Mesodermal cell (in vitro differentiated cells): ENCODE measurements at regions not wholly inside any gene's neighbourhood (a gene's known extent, or its start where the extent isn't known, plus 50 kb on each side); places are given as distances from the start of the nearest gene placed in this dataset.

Experiments
- H3K27ac ChIP-seq: 2 replicates; pipeline ENCODE4 v1.7.0; 2013; ENCODE audit warnings: mild to moderate bottlenecking, low read depth, low read length, moderate library complexity; ENCODE audit not compliant: severe bottlenecking
- H3K36me3 ChIP-seq: 2 replicates; pipeline ENCODE4 v1.7.1; 2013; ENCODE audit warnings: mild to moderate bottlenecking, low read length, moderate library complexity; ENCODE audit not compliant: control insufficient read depth, insufficient read depth
- H3K4me1 ChIP-seq: one replicate; pipeline ENCODE4 v1.7.1; 2013; ENCODE audit warnings: mild to moderate bottlenecking, low read length; ENCODE audit not compliant: insufficient read depth, control insufficient read depth, poor library complexity, severe bottlenecking
- H3K4me3 ChIP-seq: 2 replicates; pipeline ENCODE4 v1.7.0; 2013; ENCODE audit warnings: low read length, control low read depth, mild to moderate bottlenecking; ENCODE audit not compliant: insufficient read depth, poor library complexity, severe bottlenecking; ENCODE audit errors: extremely low read depth
- H3K9me3 ChIP-seq: 2 replicates; pipeline ENCODE4 v1.7.1; 2013; ENCODE audit warnings: mild to moderate bottlenecking, low read length, moderate library complexity; ENCODE audit not compliant: control insufficient read depth
- WGBS, 2 experiments: methylation state at CpG; one replicate each; pipeline ENCODE4 v1.1.5; 2013; ENCODE audit warnings: missing lambda C conversion rate in 2 of 2; ENCODE audit not compliant: insufficient coverage in 2 of 2; 5-methylcytosine and 5-hydroxymethylcytosine counted together

DNA sequence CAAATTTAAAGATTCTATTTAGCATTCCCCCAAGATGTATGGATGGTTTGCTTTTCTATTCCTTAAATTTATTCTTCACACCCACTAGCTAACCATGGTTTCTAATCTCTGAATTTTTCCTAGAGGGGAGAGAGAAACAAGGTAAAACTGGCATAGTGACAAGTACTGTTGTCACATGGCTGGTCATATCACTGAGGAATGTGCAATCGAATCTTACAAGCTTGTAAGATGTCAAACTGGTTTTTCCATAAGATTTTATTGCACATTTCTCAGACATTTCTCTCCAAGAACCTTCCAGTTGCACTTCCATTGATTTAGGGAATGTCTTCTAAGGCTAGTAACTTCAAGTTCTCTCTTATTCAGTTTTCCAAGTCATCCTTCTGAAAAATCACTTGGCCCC, 89.8 kb downstream of the MBL2 start:
- Histone ChIP-seq H3K36me3 (no peaks in the 10 kb centered on the region), H3K4me1 (no peaks in the 10 kb centered on the region), H3K4me3 (no peak overlapping the region), H3K27ac (no peak overlapping the region), H3K9me3 (no peaks in the 10 kb centered on the region)
- WGBS, 2 experiments = 100% methylated on average over 1 of the region's 1 CpG; no CpG with 5 or more reads in 1 of the 2 experiments

DNA sequence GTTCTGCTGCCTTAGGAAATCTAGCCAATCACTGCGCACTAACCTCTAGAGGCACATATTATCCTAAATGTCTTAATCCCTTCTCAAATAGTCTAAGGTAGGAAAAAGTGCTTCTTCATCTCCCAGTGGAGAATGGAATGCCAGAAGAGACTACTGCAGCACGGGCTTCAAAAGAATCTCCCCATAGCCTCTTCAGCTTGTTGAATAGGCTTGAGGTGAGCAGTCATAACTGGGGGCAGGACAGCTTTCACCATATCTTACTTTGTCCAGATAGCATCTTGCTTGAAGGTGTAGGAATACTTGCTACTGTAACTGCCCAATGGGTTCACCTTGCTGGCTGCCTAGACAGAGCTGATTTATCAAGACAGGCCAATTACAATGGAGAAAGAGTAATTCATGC, 88.8 kb downstream of the MBL2 start:
- H3K4me1 ChIP-seq = no peaks in the 10 kb centered on the region
- 100% methylated on average over 1 of the region's 2 CpGs; no CpG with 5 or more reads in 1 of the 2 experiments for WGBS, 2 experiments
- H3K4me3 ChIP-seq = no peak overlapping the region
- H3K36me3 ChIP-seq = no peaks in the 10 kb centered on the region
- H3K27ac ChIP-seq = no peak overlapping the region
- no peaks in the 10 kb centered on the region for H3K9me3 ChIP-seq

DNA sequence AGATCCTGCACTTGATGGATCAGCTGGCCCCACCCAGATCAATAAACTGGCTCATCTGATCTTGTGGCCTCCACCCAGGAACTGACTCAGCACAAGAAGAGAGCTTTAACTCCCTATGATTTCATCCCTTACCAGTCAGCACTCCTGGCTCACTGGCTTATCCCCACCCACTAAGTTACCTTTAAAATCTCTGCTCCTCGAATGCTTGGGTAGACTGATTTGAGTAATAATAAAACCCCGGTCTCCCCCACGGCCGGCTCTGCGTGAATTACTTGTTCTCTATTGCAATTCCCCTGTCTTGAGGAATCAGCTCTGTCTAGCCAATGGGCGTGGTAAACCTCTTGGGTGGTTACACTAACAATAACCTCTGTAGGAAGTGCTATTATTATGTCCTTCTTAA, 83.7 kb downstream of the MBL2 start:
- Histone ChIP-seq H3K4me1 (no peaks in the 10 kb centered on the region), H3K36me3 (no peaks in the 10 kb centered on the region), H3K9me3 (no peaks in the 10 kb centered on the region), H3K4me3 (no peak overlapping the region), H3K27ac (no peak overlapping the region)
- WGBS, 2 experiments = 90 to 96% methylated on average over 4 to 5 of the region's 6 CpGs

DNA sequence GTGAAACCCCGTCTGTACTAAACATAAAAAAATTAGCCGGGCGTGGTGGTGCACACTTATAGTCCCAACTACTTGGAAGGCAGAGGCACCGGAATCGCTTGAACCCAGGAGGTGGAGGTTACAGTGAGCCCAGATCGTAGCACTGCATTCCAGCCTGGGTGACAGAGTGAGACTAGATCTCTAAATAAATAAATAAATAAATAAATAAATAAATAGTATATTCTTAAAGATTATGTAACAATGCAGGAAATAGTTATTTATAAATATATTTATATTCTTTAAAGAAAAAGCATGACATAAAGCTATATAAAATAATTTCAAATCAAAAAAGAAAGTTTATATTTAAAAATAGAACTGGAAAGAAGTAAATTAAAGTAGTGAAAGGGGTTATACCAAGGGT, 76.4 kb downstream of the MBL2 start:
- no peak overlapping the region for H3K27ac ChIP-seq
- no peak overlapping the region for H3K4me3 ChIP-seq
- no peaks in the 10 kb centered on the region for H3K4me1 ChIP-seq
- H3K9me3 ChIP-seq = no peaks in the 10 kb centered on the region
- WGBS, 2 experiments = 95 to 100% methylated on average over 3 to 5 of the region's 6 CpGs
- no peaks in the 10 kb centered on the region for H3K36me3 ChIP-seq

DNA sequence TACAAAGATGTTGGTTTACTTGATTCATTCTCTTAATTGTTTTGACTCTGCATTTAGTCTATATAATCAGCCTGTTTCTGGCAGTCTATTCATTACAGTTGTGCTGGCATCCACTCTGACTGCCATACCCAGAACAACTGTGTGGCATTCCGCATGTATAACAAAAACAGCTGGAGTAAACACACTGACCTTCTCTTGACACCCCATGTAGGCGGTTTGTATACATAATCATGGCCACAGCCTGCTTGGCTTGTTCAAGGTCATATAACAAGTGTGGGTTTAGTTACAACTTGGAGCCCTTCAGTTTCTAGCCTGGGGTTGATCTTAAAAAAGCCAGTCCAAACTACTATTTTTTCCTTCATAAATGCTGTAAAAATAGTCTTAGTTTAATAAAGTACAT, 70.9 kb downstream of the MBL2 start:
- no peaks in the 10 kb centered on the region for H3K9me3 ChIP-seq
- no peaks in the 10 kb centered on the region for H3K4me1 ChIP-seq
- H3K27ac ChIP-seq = no peak overlapping the region
- 84 to 90% methylated on average over 2 of the region's 2 CpGs for WGBS, 2 experiments
- no peaks in the 10 kb centered on the region for H3K36me3 ChIP-seq
- no peak overlapping the region for H3K4me3 ChIP-seq

DNA sequence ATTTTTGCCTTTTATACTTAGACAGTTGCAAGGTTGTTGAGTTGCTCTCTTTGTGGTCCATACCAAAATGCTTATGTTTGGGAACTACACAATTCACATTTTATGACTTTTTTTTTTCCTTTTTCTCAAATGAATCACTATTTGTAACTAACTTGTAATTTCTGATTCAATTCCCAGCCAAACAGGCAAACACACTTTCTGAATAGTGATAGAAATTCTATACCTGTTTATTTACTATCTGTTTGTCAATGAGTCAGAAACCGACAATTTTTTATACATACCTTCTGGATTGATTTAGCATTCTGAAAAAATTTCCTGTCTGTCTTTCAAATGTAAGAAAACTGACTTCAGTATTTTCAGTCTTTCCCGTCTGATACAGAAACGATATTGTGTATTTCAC, 69.1 kb downstream of the MBL2 start:
- Histone ChIP-seq H3K4me3 (no peak overlapping the region), H3K4me1 (no peaks in the 10 kb centered on the region), H3K9me3 (no peaks in the 10 kb centered on the region), H3K36me3 (no peaks in the 10 kb centered on the region), H3K27ac (no peak overlapping the region)
- WGBS, 2 experiments = 89 to 96% methylated on average over 3 of the region's 3 CpGs

DNA sequence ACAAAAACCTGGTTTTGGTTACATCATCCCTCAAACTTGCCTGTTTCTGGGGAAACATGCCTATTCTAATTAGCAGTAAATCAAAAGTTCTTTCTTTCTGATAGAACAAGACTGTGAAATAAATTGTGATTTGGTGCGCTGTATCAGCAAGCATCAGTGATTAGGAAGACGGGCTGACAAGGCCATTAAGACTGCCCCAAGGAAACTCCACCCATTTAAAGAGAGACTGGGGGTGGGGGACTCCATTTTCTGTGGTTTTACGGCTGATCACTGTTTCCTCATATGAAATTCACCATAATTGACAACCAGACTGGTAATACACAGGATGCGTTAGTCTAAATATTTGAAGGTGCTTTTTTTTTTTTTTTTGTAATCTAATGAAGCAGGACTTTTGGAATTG, 68.7 kb downstream of the MBL2 start:
- Histone ChIP-seq H3K27ac (no peak overlapping the region), H3K36me3 (no peaks in the 10 kb centered on the region), H3K9me3 (no peaks in the 10 kb centered on the region), H3K4me1 (no peaks in the 10 kb centered on the region), H3K4me3 (no peak overlapping the region)
- no CpG with 5 or more reads among the region's 4 CpGs for WGBS, 2 experiments

DNA sequence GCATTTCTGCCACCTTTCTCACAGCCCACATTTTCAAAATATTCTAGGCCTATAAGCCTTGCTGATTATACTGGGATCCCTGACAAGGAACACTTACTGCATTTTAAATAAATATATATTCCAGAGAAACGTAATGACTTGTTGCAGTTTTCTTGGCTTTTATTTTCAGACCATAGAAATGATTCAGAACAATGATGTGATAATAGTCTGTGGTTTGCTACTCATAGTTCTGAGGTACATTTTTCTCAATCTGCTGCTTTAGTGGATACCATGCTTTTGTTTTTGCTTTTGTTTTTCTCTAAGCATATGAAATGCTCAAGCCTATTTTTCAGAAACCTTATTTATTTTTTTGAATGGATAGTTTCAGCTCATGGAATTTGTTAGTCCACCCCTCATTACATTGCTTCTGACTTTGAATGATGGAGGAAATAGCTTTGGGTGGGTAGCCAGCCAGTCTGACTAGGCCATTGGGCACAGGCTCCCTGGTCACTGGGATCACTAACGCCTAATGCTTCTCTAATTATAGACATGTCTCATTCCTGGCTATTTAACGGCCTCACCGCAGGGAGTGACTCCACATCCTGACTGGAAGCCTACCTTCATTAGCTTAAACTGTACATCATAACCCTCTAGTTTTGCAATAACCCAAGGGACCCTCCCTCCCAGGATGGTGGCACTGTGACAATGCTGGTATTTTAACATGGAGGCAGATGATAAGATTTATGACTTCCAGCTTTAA, 66.1 kb downstream of the MBL2 start:
- Histone ChIP-seq H3K27ac (no peak overlapping the region), H3K4me1 (no peaks in the 10 kb centered on the region)
- 79% methylated on average over 3 to 4 of the region's 4 CpGs for WGBS, 2 experiments

More for the DNA sequence above, 66.1 kb downstream of the MBL2 start:
- H3K9me3 ChIP-seq = no peaks in the 10 kb centered on the region
- no peaks in the 10 kb centered on the region for H3K36me3 ChIP-seq
- H3K4me3 ChIP-seq = no peak overlapping the region
